NCI-H2196 (cell line): ENCODE measurements at regions not wholly inside any gene's neighbourhood (a gene's known extent, or its start where the extent isn't known, plus 50 kb on each side); places are given as distances from the start of the nearest gene placed in this dataset.
"Not testable (repeated sequence)": the region's sequence is repeated elsewhere in the genome, so short reads cannot be mapped to it uniquely, and the experiment has no call there.

Source experiments
- DNase-seq: peaks from one replicate; lab custom pipeline; 2025; ENCODE audit not compliant: unreplicated experiment; lab: John Stamatoyannopoulos, UW

- no peak for DNase-seq
Measured at GRCh38 chr10:47165168-47165710, 134.8 kb upstream of the GDF10 start.

DNA sequence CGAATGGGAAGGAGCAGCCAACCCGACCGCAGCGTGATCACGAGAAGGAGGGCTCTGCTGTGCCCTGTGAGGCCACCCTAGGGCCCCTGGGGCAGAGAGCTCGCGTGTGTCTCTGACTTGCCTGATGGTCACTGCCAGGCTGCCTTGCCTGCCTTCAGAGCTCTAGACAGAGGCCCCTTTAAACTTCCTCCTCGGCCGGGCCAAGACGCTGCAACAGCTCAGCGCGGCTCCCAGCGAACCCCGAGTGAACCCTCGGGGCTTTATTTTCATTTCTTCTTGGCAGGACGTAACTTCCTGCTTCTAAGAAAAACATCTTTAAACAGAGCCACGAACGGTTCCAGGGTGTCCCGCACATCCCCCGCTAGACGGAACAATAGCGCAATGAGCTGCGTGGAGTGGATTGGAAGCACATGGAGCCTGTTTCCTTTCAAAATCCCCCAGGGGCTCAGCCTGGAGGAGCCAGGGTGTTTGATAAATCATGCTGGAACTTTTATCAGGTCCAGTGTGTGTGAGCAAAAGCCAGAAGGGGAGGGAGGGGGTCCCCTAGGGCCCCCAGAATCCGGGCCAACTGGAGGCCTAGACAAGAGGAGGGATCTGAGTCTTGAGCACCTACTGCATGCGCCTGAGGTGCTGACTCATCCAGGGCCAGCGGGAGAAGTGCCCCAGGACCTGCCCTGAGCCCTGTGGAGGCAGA, 134.1 kb upstream of the GDF10 start:
- DNase-seq, result no peak

GRCh38 chr10:47166405-47166777, 133.6 kb upstream of the GDF10 start:
- DNase-seq, result no peak

- DNase-seq, result not testable (repeated sequence)
Measured at GRCh38 chr10:47166808-47167581, 133.0 kb upstream of the GDF10 start.

- no peak for DNase-seq
Measured at GRCh38 chr10:47167591-47167990, 132.4 kb upstream of the GDF10 start.

- DNase-seq, result no peak
Measured at GRCh38 chr10:47169581-47169980, 130.4 kb upstream of the GDF10 start.

DNA sequence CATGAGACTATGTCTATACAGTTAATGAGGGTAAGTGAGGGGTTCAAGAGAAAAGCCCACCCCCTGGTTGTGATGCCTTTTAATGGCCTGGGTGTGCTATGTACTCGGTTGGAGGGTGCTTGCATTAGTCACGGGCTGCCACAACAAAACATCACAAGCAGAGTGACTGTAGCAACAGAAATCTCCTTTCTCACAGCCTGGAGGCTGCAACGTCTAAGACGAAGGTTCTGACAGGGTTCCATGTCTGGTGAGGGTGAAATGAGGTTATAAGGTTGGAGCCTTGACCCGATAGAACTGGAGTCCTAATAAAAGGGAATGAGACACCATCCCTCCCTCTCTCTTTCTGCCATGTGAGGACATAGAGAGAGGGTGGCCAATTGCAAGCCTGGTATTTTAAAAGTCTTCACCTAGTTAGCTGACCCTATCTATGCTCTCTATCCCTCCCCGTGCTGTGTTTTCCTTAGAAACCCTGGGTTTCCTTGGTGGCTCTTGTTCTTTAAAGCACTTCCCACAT, 126.0 kb upstream of the GDF10 start:
- no peak for DNase-seq

DNA sequence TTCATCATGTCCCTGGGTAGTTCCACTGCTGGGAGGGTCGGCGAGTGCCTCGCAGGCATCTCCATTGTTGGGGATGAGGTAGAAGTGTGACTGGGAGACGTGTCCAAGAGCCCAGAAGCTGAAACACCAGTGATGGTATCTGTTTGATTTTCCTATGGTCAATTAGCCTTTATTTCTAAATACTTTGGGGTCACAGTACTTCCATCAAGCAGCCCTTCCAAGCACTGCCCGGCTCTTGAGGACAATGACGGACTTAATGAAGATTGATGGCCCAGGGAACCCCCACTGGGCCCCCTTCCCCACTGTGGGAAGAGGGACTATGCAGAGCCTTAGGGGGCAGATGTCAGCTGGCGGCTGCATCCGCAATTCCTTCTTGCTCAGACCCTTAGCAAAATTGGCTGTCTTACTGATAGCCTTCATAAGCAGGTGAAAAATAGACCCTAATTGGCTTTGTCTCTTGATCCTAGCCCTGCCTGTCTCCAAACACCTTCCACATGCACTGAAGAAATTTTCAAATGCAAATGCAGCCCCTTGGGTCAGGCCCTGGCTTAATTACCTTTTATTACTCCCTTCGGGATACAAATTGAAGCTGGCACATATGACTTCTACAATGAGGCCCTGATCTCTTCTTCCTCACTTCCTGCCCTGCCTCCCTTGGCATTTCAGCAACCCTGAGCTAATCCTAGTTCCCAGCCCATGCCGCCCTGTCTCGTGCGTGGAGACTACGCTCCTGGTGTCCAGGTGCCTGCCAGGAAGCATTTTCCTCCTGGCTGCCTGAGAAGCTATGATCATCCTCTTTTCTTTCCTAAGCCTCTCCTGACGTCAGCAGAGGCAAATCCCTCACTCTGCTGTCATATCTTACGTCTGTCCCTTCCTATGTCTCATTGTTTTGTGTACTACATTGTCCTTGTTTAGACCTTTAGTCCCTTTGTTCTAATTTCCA, 124.5 kb upstream of the GDF10 start:
- DNase-seq, result no peak

DNA sequence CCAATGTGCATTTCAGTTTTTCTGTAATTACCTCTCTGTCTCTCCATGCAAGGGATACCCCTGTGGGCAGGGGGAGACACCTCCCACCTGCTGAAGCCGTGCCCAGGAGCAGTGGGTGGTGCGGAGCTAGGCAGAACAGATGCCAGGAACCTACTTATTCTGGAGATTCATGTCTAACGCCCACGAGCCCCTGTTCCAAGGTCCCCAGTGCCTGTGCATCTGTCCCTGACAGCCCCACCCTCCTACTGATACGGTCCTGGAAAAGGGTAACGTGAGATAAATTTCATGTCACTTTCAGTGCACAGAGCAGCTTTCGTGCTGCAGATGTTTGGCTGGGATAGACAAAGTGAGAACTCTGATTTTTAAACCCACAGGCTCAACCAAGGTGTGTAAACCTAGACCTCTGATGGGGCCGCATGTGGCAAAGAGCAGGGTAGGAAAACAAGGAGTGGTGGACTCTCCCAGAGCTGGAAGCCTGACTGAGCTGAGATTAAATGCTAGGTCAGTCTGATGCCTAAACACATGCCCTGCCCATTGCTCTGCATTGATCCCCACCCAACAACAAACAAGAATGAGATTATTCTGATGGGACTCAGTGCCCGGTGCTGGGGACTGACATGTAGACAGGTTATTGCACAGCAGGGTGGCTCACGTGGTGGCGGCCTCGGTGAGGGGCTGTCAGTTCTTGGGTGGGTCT, 123.6 kb upstream of the GDF10 start:
- no peak for DNase-seq

DNA sequence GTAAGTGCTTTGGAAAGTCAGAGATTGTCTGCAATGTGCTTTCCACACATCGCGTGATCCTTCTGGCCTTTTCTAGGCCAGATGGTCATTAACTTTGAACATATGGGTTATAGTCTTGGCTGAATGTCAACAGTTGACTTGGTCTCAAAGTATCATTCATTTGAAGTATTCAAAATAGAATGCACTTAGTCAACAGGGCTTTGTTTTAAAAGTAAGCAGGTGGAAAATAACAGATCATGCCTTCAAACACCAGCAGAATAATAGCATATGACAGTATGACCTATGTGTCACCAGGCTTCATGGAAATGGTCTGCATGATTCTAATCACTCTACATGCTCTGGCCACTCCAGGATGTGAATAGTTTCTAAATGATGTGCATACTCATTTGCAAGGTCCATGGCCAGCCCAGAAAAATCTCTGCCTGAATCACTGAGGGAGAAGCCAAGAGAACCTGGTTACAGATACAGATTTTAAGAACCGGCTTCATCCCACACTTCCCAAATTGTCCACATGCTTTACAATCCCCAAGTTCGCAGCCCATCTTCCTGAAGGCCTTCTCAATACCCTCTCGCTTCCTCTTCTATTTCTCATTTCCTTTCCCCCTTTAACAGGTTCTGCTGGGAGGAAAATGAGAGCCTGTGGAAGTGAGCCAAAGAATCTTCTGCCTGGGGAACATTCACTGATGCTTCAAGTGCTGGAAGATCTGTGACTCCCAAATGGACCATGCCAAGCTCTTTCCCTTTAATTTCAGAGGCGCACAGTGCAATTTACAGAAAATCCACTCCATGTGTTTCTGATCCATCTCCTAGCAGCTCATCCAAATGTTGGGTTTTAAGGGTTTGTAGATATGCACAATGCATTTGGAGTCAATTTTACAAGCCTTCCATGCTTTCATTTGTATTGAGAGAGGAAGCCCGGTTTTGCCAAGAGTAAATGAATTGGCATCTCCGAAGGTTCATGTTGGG, 122.8 kb upstream of the GDF10 start:
- no peak for DNase-seq

DNA sequence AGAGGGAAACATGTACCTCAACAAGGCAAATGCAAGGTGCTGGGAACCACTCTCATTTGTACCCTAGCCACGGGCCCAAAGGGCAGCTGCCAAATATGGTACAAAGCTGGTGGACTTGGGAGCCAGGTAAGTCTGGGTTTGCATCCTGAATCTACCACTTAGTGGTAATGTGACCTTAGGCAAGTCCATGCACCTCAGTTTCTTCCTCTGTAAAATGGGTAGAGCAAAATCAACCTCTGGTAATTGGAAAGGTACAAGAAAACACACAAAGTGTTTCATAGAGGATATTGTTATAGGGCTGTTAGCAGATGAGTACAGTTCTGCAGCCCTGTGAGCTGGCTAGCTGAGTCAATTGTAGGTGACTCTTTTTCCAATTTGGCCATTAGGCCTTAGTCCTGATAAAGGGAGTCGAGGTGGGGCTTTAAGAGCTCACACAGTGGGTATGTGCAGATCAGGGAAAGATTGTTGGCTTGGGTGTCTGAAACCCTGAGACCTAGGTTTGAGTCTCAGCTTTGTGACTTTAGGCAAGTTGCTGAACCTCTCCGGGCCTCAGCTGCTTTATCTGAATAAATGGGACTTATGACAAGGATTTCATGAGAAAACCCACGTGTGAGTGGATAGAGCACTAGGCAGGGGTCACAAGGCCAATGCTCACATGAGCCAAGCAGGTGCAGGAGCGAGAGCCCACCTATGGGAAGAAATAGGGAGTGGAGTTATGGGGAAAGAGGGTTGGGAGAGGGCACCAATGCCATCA, 121.3 kb upstream of the GDF10 start:
- DNase-seq, result no peak

GRCh38 chr10:47179291-47179647, 120.7 kb upstream of the GDF10 start:
- DNase-seq, result no peak

DNA sequence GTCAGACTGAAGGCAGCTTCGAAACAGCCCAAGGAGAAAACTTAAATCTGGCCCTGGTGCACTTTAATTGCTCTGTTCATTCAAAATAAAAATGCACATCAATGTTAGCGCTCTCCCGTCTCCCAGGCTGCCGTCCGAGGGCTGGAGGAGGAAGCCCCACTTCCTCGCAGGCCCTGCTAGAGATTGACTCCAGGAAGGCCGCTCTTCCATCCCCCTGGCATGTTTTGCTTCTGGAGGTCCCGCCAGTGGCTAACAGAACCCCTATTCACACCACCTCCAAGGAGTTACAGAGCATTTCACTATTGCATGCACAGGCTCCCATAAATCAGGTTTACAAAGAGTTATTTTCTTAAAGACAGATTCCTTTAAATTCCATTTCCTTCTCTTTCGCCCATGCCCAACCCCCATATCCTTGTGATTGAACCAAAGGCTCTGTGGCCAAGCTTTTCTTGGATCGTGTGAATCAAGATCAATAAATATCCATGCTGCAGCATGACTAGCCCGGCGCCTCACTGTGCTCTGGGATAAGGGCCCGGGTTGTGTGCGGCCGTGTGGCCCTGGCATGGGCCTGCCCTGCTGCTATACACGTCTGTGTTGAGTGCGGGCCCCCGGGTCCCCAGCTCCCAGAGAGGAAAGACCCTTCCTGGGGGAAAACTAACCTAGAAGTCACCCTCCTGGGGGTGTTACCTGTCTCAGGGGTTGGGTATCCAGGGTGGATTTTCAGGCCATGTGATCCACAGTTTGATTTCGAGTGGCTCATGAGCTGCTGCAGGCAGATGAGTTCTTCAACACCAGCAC, 118.7 kb upstream of the GDF10 start:
- no peak for DNase-seq

GRCh38 chr10:47182934-47183703, 116.9 kb upstream of the GDF10 start:
- DNase-seq, result no peak

- no peak for DNase-seq
Measured at GRCh38 chr10:47183704-47184041, 116.3 kb upstream of the GDF10 start.

DNA sequence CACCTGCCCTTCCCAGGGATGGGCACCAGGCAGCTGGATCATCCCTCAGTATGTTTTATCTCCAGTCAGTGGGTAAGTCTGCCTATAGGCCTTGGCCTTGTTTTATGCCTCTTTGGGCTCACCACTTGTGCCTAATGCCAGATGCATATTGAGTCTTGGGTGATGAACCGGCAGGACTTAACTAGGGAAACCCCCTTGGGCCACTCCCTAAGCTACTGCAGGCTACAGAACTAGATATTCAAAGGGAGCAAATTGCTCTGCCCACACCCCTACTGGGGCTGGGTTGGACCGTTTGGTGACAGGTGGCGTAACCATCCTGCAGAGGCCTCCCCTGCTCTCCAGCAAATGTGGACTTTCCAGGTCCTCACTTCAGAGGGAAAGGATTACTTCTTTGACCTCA, 115.7 kb upstream of the GDF10 start:
- DNase-seq, result no peak

DNA sequence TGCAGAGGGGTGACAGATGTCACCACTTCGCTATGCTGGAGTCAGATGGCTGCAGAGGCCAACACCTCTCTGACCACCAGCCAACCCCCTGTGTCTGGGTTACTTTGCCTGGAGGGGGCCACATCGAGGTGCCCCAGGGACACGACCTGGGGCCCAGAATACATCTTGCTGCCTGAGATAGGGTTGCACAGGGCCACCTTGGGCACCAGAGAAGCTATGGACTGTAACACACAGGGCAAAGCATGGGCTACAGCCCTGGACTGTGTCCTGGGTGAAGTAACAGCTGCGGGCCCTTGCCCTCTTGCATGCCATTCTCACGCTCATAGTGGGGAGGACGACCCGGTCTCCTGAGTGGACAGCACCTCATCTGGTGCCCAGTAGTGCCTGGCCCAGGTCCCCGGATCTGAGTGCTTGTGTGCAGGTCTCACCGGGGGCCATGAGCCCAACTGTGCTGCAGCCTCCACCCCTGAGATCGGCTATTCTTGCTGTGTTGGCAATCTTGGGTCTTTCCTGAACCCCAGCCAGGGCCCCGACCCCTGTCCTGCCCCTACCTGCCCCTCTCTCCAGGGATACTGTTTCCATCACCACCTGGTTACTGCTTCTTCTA, 115.2 kb upstream of the GDF10 start:
- no peak for DNase-seq
